ENCODE measurements at regions not wholly inside any gene's neighbourhood (a gene's known extent, or its start where the extent isn't known, plus 50 kb on each side); places are given as distances from the start of the nearest gene placed in this dataset.

- H4K20me1 ChIP-seq (ENCODE audit: insufficient read depth), result no peaks in the 10 kb centered on the region
- TF ChIP-seq ZFX (IDR thresholded peaks at IDR 0.05), result no peak
- no peak for TF ChIP-seq CEBPB (IDR thresholded peaks at IDR 0.05; ENCODE audit: low read depth)
- TF ChIP-seq SP1 (IDR thresholded peaks at IDR 0.05; ENCODE audit: low read depth), result no peak
- TF ChIP-seq TCF7L2 (IDR thresholded peaks at IDR 0.05; ENCODE audit: borderline replicate concordance, extremely low read depth, insufficient read depth, insufficient read length), result no peak
- TF ChIP-seq SIN3A (IDR thresholded peaks at IDR 0.05; ENCODE audit: low read depth), result no peak
- no peak for TF ChIP-seq POLR2AphosphoS5 (IDR thresholded peaks at IDR 0.05; ENCODE audit: low read depth, low read length)
- ATAC-seq (no peak), DNase-seq (ENCODE audit: low read depth, low spot score) (no peak)
- ChIA-PET POLR2A (no interaction called here), RAD21 (ENCODE audit: low non-redundant PET in 1 of 2, low total read pairs in 2 of 2, uncharacterized antibody in 2 of 2, unreplicated experiment in 2 of 2) (no interaction called here), CTCF (no interaction called here)
- H3K9me3 ChIP-seq (ENCODE audit: control insufficient read depth in 1 of 2, insufficient read depth in 1 of 2, low read depth in 1 of 2, low read length in 2 of 2), result peaks cover 14 to 15% of the 10 kb centered on the region in 2 experiments; a peak in 3 of 4 replicates
- H3K9ac ChIP-seq (ENCODE audit: low read length), result no peak overlapping the region
- no peak overlapping the region for H3K4me3 ChIP-seq (replicated peaks in 1 of 2; ENCODE audit: low read depth in 1 of 2, low read length in 2 of 2)
- no peaks in the 10 kb centered on the region for H3K79me2 ChIP-seq (ENCODE audit: insufficient read depth, low read length)
- H2AFZ ChIP-seq (ENCODE audit: low read depth, low read length, poor library complexity, severe bottlenecking), result no peak overlapping the region
- no peak overlapping the region for H3K4me2 ChIP-seq (ENCODE audit: low read length)
- H3K36me3 ChIP-seq (ENCODE audit: control insufficient read depth in 1 of 2, insufficient read depth in 2 of 2, low read length in 2 of 2), result no peaks in the 10 kb centered on the region
- no peaks in the 10 kb centered on the region for H3K4me1 ChIP-seq (ENCODE audit: control insufficient read depth in 1 of 2, insufficient read depth in 2 of 2, low read length in 2 of 2)
- no TSS peak for BruUV-seq (replicated peaks)
- no peaks in the 10 kb centered on the region for H3K9me2 ChIP-seq (ENCODE audit: insufficient read depth)
- H3K27ac ChIP-seq (ENCODE audit: low read depth, low read length), result no peak overlapping the region
- intact Hi-C loops (cut with micrococcal nuclease), result no loop called here
- no peaks in the 10 kb centered on the region for H3K27me3 ChIP-seq (ENCODE audit: insufficient read depth, low read length)
Measured at GRCh38 chr2:4670331-4670730, 967.0 kb downstream of the DCDC2C start.

GRCh38 chr2:4673025-4673489, 969.7 kb downstream of the DCDC2C start:
- CTCF ChIA-PET, result no interaction called here
- H3K79me2 ChIP-seq (ENCODE audit: insufficient read depth, low read length), result no peaks in the 10 kb centered on the region
- H4K20me1 ChIP-seq (ENCODE audit: insufficient read depth), result no peaks in the 10 kb centered on the region
- intact Hi-C loops (cut with micrococcal nuclease), result no loop called here
- H3K27ac ChIP-seq (ENCODE audit: low read depth, low read length), result no peak overlapping the region
- H3K9me3 ChIP-seq (ENCODE audit: control insufficient read depth in 1 of 2, insufficient read depth in 1 of 2, low read depth in 1 of 2, low read length in 2 of 2), result peaks cover 16 to 21% of the 10 kb centered on the region in 2 experiments; a peak in 3 of 4 replicates
- ATAC-seq (no peak), DNase-seq (ENCODE audit: low read depth, low spot score) (no peak)
- RAD21 ChIA-PET (ENCODE audit: low non-redundant PET in 1 of 2, low total read pairs in 2 of 2, uncharacterized antibody in 2 of 2, unreplicated experiment in 2 of 2), result no interaction called here
- H3K27me3 ChIP-seq (ENCODE audit: insufficient read depth, low read length), result no peaks in the 10 kb centered on the region
- H3K36me3 ChIP-seq (ENCODE audit: control insufficient read depth in 1 of 2, insufficient read depth in 2 of 2, low read length in 2 of 2), result no peaks in the 10 kb centered on the region
- POLR2A ChIA-PET, result no interaction called here
- no peak overlapping the region for H3K4me2 ChIP-seq (ENCODE audit: low read length)
- TF ChIP-seq CBX3 (IDR thresholded peaks at IDR 0.05; ENCODE audit: low read depth) (no peak), ELF1 (IDR thresholded peaks at IDR 0.05; ENCODE audit: borderline replicate concordance, low read depth) (no peak), POLR2AphosphoS5 (IDR thresholded peaks at IDR 0.05; ENCODE audit: low read depth, low read length) (no peak), SIN3A (IDR thresholded peaks at IDR 0.05; ENCODE audit: low read depth) (no peak), EGR1 (IDR thresholded peaks at IDR 0.05; ENCODE audit: low read depth) (no peak)
- no peak overlapping the region for H3K4me3 ChIP-seq (replicated peaks in 1 of 2; ENCODE audit: low read depth in 1 of 2, low read length in 2 of 2)
- no peaks in the 10 kb centered on the region for H3K4me1 ChIP-seq (ENCODE audit: control insufficient read depth in 1 of 2, insufficient read depth in 2 of 2, low read length in 2 of 2)
- H2AFZ ChIP-seq (ENCODE audit: low read depth, low read length, poor library complexity, severe bottlenecking), result no peak overlapping the region
- BruUV-seq (replicated peaks), result no TSS peak
- H3K9ac ChIP-seq (ENCODE audit: low read length), result no peak overlapping the region
- H3K9me2 ChIP-seq (ENCODE audit: insufficient read depth), result no peaks in the 10 kb centered on the region
